ENCODE measurements at regions not wholly inside any gene's neighbourhood (a gene's known extent, or its start where the extent isn't known, plus 50 kb on each side); places are given as distances from the start of the nearest gene placed in this dataset.

DNA sequence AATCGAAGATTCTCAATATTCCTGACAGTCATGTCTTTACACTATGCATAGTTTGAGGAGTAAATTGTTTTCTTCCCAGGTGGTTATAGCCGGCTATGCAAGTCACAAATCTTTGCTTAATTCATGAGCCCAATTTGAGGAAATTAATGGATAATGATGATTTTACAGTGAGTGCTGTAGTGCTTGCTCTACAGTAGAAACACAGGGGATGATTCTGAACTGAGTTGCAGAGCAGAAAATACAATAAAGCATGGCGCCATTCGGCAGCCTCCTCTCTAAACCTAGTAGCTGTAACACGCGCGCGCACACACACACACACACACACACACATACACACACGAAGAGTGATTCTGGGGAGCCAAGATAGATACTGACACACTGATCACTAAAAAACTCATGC is 181.7 kb upstream of the DPH6 start:
- Histone ChIP-seq H3K9me3 (ENCODE audit: insufficient read depth, low read length, severe bottlenecking) (no peaks in the 10 kb centered on the region), H3K27me3 (ENCODE audit: insufficient read depth, low read length, poor library complexity) (no peaks in the 10 kb centered on the region), H3K79me2 (ENCODE audit: insufficient read depth, low read length) (no peaks in the 10 kb centered on the region), H3K9ac (ENCODE audit: low read depth, low read length) (no peak overlapping the region), H3K4me1 (ENCODE audit: insufficient read depth, low read length) (no peaks in the 10 kb centered on the region), H3K36me3 (ENCODE audit: insufficient read depth, low read length) (no peaks in the 10 kb centered on the region), H3K4me3 (ENCODE audit: low read depth in 1 of 2, low read length in 2 of 2) (no peak overlapping the region), H3K27ac (ENCODE audit: low read length) (no peak overlapping the region), H3K4me2 (ENCODE audit: insufficient read depth, low read length) (no peak overlapping the region), H2AFZ (ENCODE audit: low read depth, low read length) (no peak overlapping the region), H4K20me1 (ENCODE audit: insufficient read depth, low read length) (no peaks in the 10 kb centered on the region)
- no peak for DNase-seq
- TF ChIP-seq EZH2 (IDR thresholded peaks at IDR 0.05; ENCODE audit: borderline replicate concordance, low read depth, low read length, severe bottlenecking) (no peak), CTCF (IDR thresholded peaks at IDR 0.05; ENCODE audit: borderline replicate concordance, extremely low read depth, low read length, poor library complexity, severe bottlenecking) (no peak)
- no peak for ATAC-seq (ENCODE audit: insufficient read depth, low read depth)

DNA sequence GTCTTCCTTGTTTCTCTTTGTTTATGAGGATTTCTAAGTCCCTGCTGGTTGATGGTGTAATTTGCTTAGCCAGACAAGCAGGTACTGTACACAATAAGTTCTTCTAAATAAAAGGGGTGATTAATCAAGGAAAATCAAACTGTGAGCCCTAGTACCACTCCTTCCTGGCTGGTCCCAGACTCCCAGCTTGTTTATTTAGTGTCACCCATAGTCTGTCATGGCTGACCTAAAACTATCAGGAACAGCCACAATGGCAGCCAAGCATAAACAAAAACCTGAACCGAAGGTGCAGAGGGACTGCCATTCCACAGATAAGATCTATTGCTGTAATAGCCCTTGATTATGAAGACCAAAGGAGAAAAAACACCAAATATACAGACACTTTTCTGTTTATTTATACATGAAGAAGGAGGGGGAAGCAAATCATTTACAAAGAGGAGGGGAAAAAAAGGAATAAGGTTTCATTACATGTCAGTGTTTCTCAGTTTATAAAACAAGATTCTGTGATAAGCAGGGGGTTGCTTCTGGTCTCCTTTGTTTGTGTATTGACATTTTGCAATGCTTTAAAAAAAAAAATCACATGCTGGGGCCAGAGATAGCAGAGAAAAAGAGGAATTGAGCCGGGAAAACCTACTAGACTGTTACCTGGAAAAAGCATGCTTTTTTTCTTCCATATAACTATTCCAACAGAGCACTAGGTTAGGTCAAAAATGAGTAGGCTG is 182.4 kb upstream of the DPH6 start:
- Histone ChIP-seq H3K4me3 (ENCODE audit: low read depth in 1 of 2, low read length in 2 of 2) (no peak overlapping the region), H3K9me3 (ENCODE audit: insufficient read depth, low read length, severe bottlenecking) (no peaks in the 10 kb centered on the region), H3K4me1 (ENCODE audit: insufficient read depth, low read length) (no peaks in the 10 kb centered on the region), H2AFZ (ENCODE audit: low read depth, low read length) (no peak overlapping the region), H3K9ac (ENCODE audit: low read depth, low read length) (no peak overlapping the region), H3K4me2 (ENCODE audit: insufficient read depth, low read length) (no peak overlapping the region), H4K20me1 (ENCODE audit: insufficient read depth, low read length) (no peaks in the 10 kb centered on the region), H3K27ac (ENCODE audit: low read length) (no peak overlapping the region), H3K36me3 (ENCODE audit: insufficient read depth, low read length) (no peaks in the 10 kb centered on the region), H3K79me2 (ENCODE audit: insufficient read depth, low read length) (no peaks in the 10 kb centered on the region), H3K27me3 (ENCODE audit: insufficient read depth, low read length, poor library complexity) (no peaks in the 10 kb centered on the region)
- DNase-seq (no peak), ATAC-seq (ENCODE audit: insufficient read depth, low read depth) (no peak)
- TF ChIP-seq EZH2 (IDR thresholded peaks at IDR 0.05; ENCODE audit: borderline replicate concordance, low read depth, low read length, severe bottlenecking) (no peak), CTCF (IDR thresholded peaks at IDR 0.05; ENCODE audit: borderline replicate concordance, extremely low read depth, low read length, poor library complexity, severe bottlenecking) (no peak)

- Histone ChIP-seq H3K79me2 (ENCODE audit: insufficient read depth, low read length) (no peaks in the 10 kb centered on the region), H3K9ac (ENCODE audit: low read depth, low read length) (no peak overlapping the region), H2AFZ (ENCODE audit: low read depth, low read length) (no peak overlapping the region), H3K27me3 (ENCODE audit: insufficient read depth, low read length, poor library complexity) (no peaks in the 10 kb centered on the region), H4K20me1 (ENCODE audit: insufficient read depth, low read length) (no peaks in the 10 kb centered on the region), H3K9me3 (ENCODE audit: insufficient read depth, low read length, severe bottlenecking) (no peaks in the 10 kb centered on the region), H3K36me3 (ENCODE audit: insufficient read depth, low read length) (no peaks in the 10 kb centered on the region), H3K27ac (ENCODE audit: low read length) (no peak overlapping the region), H3K4me1 (ENCODE audit: insufficient read depth, low read length) (no peaks in the 10 kb centered on the region), H3K4me2 (ENCODE audit: insufficient read depth, low read length) (no peak overlapping the region), H3K4me3 (ENCODE audit: low read depth in 1 of 2, low read length in 2 of 2) (no peak overlapping the region)
- DNase-seq (no peak), ATAC-seq (ENCODE audit: insufficient read depth, low read depth) (no peak)
- TF ChIP-seq CTCF (IDR thresholded peaks at IDR 0.05; ENCODE audit: borderline replicate concordance, extremely low read depth, low read length, poor library complexity, severe bottlenecking) (no peak), EZH2 (IDR thresholded peaks at IDR 0.05; ENCODE audit: borderline replicate concordance, low read depth, low read length, severe bottlenecking) (no peak)
Measured at GRCh38 chr15:35736150-35736549, 190.2 kb upstream of the DPH6 start.

All from DND-41 (cell line).